Keratinocyte (primary cell): ENCODE measurements at regions not wholly inside any gene's neighbourhood (a gene's known extent, or its start where the extent isn't known, plus 50 kb on each side); places are given as distances from the start of the nearest gene placed in this dataset.

Experiments used
- DNase-seq: peaks from one replicate; pipeline ENCODE4 v3.0.0-alpha.2; 2011; ENCODE audit warnings: low read depth, missing footprints, low spot score
- FAIRE-seq: peaks from 2 replicates; lab custom pipeline; 2011; peaks lifted over from hg19 to GRCh38; lab: Jason Lieb, UNC
- H2AFZ ChIP-seq: 2 replicates; pipeline ENCODE4 v1.6.0; 2012; ENCODE audit warnings: low read length, control low read depth, inconsistent platforms; ENCODE audit not compliant: control insufficient read depth
- H3K27ac ChIP-seq: 2 replicates; pipeline ENCODE4 v1.5.1; 2011; ENCODE audit warnings: low read length; ENCODE audit not compliant: control insufficient read depth, insufficient read depth
- H3K27me3 ChIP-seq: 3 replicates; pipeline ENCODE4 v1.6.0; 2011; ENCODE audit warnings: low read length; ENCODE audit not compliant: control insufficient read depth, insufficient read depth; ENCODE audit errors: extremely low read depth
- H3K36me3 ChIP-seq, 2 experiments: 2 replicates in 1 of 2; 3 replicates in 1 of 2; pipeline ENCODE4 v1.5.1; 2011; ENCODE audit warnings: low read length in 2 of 2, mild to moderate bottlenecking in 1 of 2; ENCODE audit not compliant: control insufficient read depth in 2 of 2, insufficient read depth in 2 of 2; ENCODE audit errors: extremely low read depth in 1 of 2
- H3K4me1 ChIP-seq: 3 replicates; pipeline ENCODE4 v1.5.1; 2011; ENCODE audit warnings: low read length; ENCODE audit not compliant: control insufficient read depth, insufficient read depth; ENCODE audit errors: extremely low read depth
- H3K4me2 ChIP-seq: 3 replicates; pipeline ENCODE4 v1.6.0; 2011; ENCODE audit warnings: low read depth, low read length; ENCODE audit not compliant: control insufficient read depth, insufficient read depth; ENCODE audit errors: extremely low read depth
- H3K4me3 ChIP-seq, 3 experiments: fragments of 200-600 bp in 1 of 3; sonication (generic) in 1 of 3; 2 replicates in 2 of 3; 3 replicates in 1 of 3; pipeline ENCODE4 v1.5.1; 2011 to 2016; ENCODE audit warnings: low read length in 3 of 3, mild to moderate bottlenecking in 3 of 3, control low read depth in 2 of 3, inconsistent platforms in 1 of 3, low read depth in 1 of 3, mixed read lengths in 1 of 3, mixed run types in 1 of 3, moderate library complexity in 1 of 3; ENCODE audit not compliant: control insufficient read depth in 2 of 3, insufficient read depth in 2 of 3; ENCODE audit errors: extremely low read depth in 1 of 3
- H3K79me2 ChIP-seq: 2 replicates; pipeline ENCODE4 v1.6.0; 2012; ENCODE audit warnings: low read length; ENCODE audit not compliant: control insufficient read depth, insufficient read depth
- H3K9ac ChIP-seq: 3 replicates; pipeline ENCODE4 v1.6.0; 2011; ENCODE audit warnings: low read length; ENCODE audit not compliant: control insufficient read depth, insufficient read depth; ENCODE audit errors: extremely low read depth
- H3K9me1 ChIP-seq: 3 replicates; pipeline ENCODE4 v1.6.0; 2011; ENCODE audit warnings: low read length; ENCODE audit not compliant: control insufficient read depth, insufficient read depth; ENCODE audit errors: extremely low read depth
- H3K9me3 ChIP-seq: 2 replicates; pipeline ENCODE4 v1.5.1; 2012; ENCODE audit warnings: low read depth, low read length; ENCODE audit not compliant: control insufficient read depth
- H4K20me1 ChIP-seq: 3 replicates; pipeline ENCODE4 v1.6.0; 2011; ENCODE audit warnings: low read length; ENCODE audit not compliant: control insufficient read depth, insufficient read depth; ENCODE audit errors: extremely low read depth
- EZH2 ChIP-seq: IDR thresholded peaks from one replicate; pipeline ENCODE4 v1.6.1; 2012; ENCODE audit warnings: inconsistent platforms, mild to moderate bottlenecking, low read length, moderate library complexity
- dilution Hi-C: fragments of 300-500 bp; cut with MboI; formaldehyde crosslinking; loops from one replicate; pipeline ENCODE4 v1.7.0; 2020; ENCODE audit warnings: low sequenced_read_pairs; ENCODE audit not compliant: extremely low pct_ligation_motif_present
- TF ChIP-seq, protein P1 (sequence below), 3 experiments: IDR thresholded peaks in 1 of 3; conservative IDR thresholded peaks in 1 of 3; optimal IDR thresholded peaks in 1 of 3; 2 replicates in 2 of 3; 3 replicates in 1 of 3; pipeline versions ENCODE3 to v1.5.1; 2011; ENCODE audit warnings: low read length in 3 of 3, mild to moderate bottlenecking in 3 of 3, moderate library complexity in 2 of 3, control low read depth in 1 of 3, inconsistent platforms in 1 of 3; ENCODE audit not compliant: insufficient read depth in 2 of 3; ENCODE audit errors: extremely low read depth in 1 of 3

DNA sequence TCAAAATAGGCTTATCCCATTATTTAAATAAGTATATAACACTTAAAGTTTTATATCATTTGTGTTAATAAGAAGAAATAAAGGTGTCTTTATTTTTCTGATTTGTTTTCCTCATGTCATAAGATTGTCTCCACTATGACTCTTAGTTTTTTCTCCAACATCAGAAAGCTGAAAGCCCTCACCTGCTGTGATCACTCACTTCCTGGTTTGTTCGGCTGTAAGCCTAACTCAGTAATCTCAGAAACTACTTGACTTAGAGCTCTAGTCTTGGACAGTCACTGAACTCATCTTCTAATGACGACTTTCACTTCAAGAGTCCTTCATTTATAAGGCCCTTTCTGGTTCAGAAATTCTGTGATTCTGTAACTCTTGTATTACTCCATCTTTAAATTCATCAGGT is 311.0 kb downstream of the ZEB2 start:
- no peaks in the 10 kb centered on the region for H3K36me3 ChIP-seq
- no peaks in the 10 kb centered on the region for H3K9me1 ChIP-seq
- no peaks in the 10 kb centered on the region for H4K20me1 ChIP-seq
- FAIRE-seq (no peak), DNase-seq (no peak)
- H3K4me1 ChIP-seq = no peaks in the 10 kb centered on the region
- no peaks in the 10 kb centered on the region for H3K79me2 ChIP-seq
- H3K27ac ChIP-seq = no peak overlapping the region
- no peaks in the 10 kb centered on the region for H3K9me3 ChIP-seq
- dilution Hi-C loops = no loop called here
- TF ChIP-seq EZH2 = no peak
- TF ChIP-seq, protein P1, sequence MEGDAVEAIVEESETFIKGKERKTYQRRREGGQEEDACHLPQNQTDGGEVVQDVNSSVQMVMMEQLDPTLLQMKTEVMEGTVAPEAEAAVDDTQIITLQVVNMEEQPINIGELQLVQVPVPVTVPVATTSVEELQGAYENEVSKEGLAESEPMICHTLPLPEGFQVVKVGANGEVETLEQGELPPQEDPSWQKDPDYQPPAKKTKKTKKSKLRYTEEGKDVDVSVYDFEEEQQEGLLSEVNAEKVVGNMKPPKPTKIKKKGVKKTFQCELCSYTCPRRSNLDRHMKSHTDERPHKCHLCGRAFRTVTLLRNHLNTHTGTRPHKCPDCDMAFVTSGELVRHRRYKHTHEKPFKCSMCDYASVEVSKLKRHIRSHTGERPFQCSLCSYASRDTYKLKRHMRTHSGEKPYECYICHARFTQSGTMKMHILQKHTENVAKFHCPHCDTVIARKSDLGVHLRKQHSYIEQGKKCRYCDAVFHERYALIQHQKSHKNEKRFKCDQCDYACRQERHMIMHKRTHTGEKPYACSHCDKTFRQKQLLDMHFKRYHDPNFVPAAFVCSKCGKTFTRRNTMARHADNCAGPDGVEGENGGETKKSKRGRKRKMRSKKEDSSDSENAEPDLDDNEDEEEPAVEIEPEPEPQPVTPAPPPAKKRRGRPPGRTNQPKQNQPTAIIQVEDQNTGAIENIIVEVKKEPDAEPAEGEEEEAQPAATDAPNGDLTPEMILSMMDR (optimal IDR thresholded peaks at IDR 0.05 in 1 of 3, IDR thresholded peaks at IDR 0.05 in 1 of 3, conservative IDR thresholded peaks at IDR 0.05 in 1 of 3; ENCODE audit: extremely low read depth in 1 of 3, insufficient read depth in 2 of 3, low read length in 3 of 3) = no peak
- H3K4me3 ChIP-seq = no peak overlapping the region
- no peak overlapping the region for H3K9ac ChIP-seq
- H3K27me3 ChIP-seq = no peaks in the 10 kb centered on the region
- H3K4me2 ChIP-seq = no peak overlapping the region
- H2AFZ ChIP-seq = no peak overlapping the region

DNA sequence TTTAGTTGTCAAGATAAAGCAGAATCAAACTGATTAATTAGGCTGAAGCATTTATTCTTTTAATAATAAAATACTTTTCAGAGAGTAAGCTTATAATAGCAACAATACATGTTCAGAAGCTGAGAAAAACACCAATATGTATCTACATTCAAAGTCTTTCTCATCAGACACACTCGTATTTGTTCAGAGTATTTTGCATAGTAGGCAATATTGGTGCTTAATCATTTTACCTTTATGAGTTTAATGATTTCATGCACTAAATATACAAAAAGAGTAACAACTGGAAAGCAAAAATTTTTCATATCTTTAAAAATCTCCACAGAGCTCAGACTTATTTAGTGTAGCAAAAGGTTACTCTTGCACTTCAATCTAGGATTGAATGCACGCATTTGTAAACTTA is 313.9 kb downstream of the ZEB2 start:
- H3K27me3 ChIP-seq = no peaks in the 10 kb centered on the region
- no peak for TF ChIP-seq EZH2
- TF ChIP-seq, protein P1 (optimal IDR thresholded peaks at IDR 0.05 in 1 of 3, IDR thresholded peaks at IDR 0.05 in 1 of 3, conservative IDR thresholded peaks at IDR 0.05 in 1 of 3; ENCODE audit: extremely low read depth in 1 of 3, insufficient read depth in 2 of 3, low read length in 3 of 3) = no peak
- no peak overlapping the region for H3K4me3 ChIP-seq
- no peak for DNase-seq
- no peaks in the 10 kb centered on the region for H3K4me1 ChIP-seq
- H2AFZ ChIP-seq = no peak overlapping the region
- no peaks in the 10 kb centered on the region for H4K20me1 ChIP-seq
- H3K4me2 ChIP-seq = no peak overlapping the region
- no peaks in the 10 kb centered on the region for H3K9me3 ChIP-seq
- dilution Hi-C loops = no loop called here
- H3K36me3 ChIP-seq = no peaks in the 10 kb centered on the region
- H3K9ac ChIP-seq = no peak overlapping the region
- H3K9me1 ChIP-seq = no peaks in the 10 kb centered on the region
- no peaks in the 10 kb centered on the region for H3K79me2 ChIP-seq
- H3K27ac ChIP-seq = no peak overlapping the region
- FAIRE-seq = no peak
